ENCODE measurements at regions not wholly inside any gene's neighbourhood (a gene's known extent, or its start where the extent isn't known, plus 50 kb on each side); places are given as distances from the start of the nearest gene placed in this dataset.

GRCh38 chr6:141252828-141253608, 879.7 kb upstream of the GJE1 start:
- H3K4me3 ChIP-seq (ENCODE audit: low read depth, low read length): no peak overlapping the region
- TF ChIP-seq CTCF (IDR thresholded peaks at IDR 0.05; ENCODE audit: insufficient read depth, low read length): no peak
- peak; percentile 35 for DNase-seq (ENCODE audit: low read depth)

GRCh38 chr6:141251286-141251685, 881.4 kb upstream of the GJE1 start:
- no peak overlapping the region for H3K4me3 ChIP-seq (ENCODE audit: low read depth, low read length)
- DNase-seq (ENCODE audit: low read depth): no peak
- TF ChIP-seq CTCF (IDR thresholded peaks at IDR 0.05; ENCODE audit: insufficient read depth, low read length): no peak

- TF ChIP-seq CTCF (IDR thresholded peaks at IDR 0.05; ENCODE audit: insufficient read depth, low read length): no peak
- H3K4me3 ChIP-seq (ENCODE audit: low read depth, low read length): no peak overlapping the region
- no peak for DNase-seq (ENCODE audit: low read depth)
These were observed 884.5 kb upstream of the GJE1 start for GRCh38 chr6:141248021-141248799.

- TF ChIP-seq CTCF (IDR thresholded peaks at IDR 0.05; ENCODE audit: insufficient read depth, low read length): no peak
- no peak overlapping the region for H3K4me3 ChIP-seq (ENCODE audit: low read depth, low read length)
- no peak for DNase-seq (ENCODE audit: low read depth)
These were observed 888.4 kb upstream of the GJE1 start for GRCh38 chr6:141244366-141244765.

GRCh38 chr6:141242957-141243356, 889.8 kb upstream of the GJE1 start:
- TF ChIP-seq CTCF (IDR thresholded peaks at IDR 0.05; ENCODE audit: insufficient read depth, low read length): no peak
- DNase-seq (ENCODE audit: low read depth): no peak
- no peak overlapping the region for H3K4me3 ChIP-seq (ENCODE audit: low read depth, low read length)

GRCh38 chr6:141229296-141229695, 903.4 kb upstream of the GJE1 start:
- H3K4me3 ChIP-seq (ENCODE audit: low read depth, low read length): no peak overlapping the region
- no peak for TF ChIP-seq CTCF (IDR thresholded peaks at IDR 0.05; ENCODE audit: insufficient read depth, low read length)
- DNase-seq (ENCODE audit: low read depth): no peak
